ENCODE measurements at regions not wholly inside any gene's neighbourhood (a gene's known extent, or its start where the extent isn't known, plus 50 kb on each side); places are given as distances from the start of the nearest gene placed in this dataset.

- no peak for DNase-seq (ENCODE audit: low read depth)
Measured at GRCh38 chr2:13103151-13103550, 386.4 kb downstream of the TRIB2 start.

- DNase-seq (ENCODE audit: low read depth): no peak
Measured at GRCh38 chr2:13103778-13104493, 387.2 kb downstream of the TRIB2 start.

GRCh38 chr2:13104723-13105122, 388.0 kb downstream of the TRIB2 start:
- DNase-seq (ENCODE audit: low read depth): no peak

- no peak for DNase-seq (ENCODE audit: low read depth)
Measured at GRCh38 chr2:13106302-13106701, 389.6 kb downstream of the TRIB2 start.

DNA sequence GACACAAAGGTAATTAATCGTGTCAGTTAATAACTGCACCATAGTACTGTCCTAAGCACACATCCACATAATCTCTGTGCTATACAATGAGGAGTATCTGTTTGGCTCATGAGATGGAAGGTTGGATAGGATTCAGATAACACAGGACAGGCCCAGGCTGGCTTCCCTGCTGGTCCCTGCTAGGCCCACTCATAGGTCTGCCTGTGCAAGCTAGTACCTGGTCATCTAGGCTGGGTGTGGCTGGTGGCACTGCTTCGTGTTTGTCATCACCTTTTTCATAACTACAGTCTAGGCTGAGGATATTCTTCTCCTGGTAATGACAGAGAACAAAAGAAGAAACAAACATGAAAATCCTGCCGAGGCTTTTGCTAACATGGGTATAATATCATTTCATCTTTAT, 392.8 kb downstream of the TRIB2 start:
- DNase-seq (ENCODE audit: low read depth): no peak

DNA sequence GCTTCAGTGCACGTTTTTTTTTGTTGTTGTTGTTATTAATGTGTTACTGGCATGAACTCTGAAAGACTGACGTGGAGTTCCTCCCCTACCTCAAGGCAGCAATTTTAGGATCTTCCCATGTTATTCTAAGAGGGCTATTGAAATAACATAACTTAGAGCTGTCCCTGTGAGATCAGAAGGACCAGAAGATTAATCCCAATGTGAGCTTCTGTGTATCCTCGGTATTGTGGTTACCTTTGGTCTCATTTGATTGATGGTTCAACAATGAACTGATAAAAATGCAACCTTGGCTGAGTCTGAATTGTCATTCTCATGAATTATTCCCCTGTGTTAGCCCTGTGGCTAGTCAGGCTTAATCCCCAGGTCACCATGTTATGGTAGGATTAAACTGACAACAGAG, 394.1 kb downstream of the TRIB2 start:
- DNase-seq (ENCODE audit: low read depth): no peak

GRCh38 chr2:13113002-13113401, 396.3 kb downstream of the TRIB2 start:
- no peak for DNase-seq (ENCODE audit: low read depth)

- DNase-seq (ENCODE audit: low read depth): no peak
Measured at GRCh38 chr2:13114391-13114790, 397.7 kb downstream of the TRIB2 start.

DNA sequence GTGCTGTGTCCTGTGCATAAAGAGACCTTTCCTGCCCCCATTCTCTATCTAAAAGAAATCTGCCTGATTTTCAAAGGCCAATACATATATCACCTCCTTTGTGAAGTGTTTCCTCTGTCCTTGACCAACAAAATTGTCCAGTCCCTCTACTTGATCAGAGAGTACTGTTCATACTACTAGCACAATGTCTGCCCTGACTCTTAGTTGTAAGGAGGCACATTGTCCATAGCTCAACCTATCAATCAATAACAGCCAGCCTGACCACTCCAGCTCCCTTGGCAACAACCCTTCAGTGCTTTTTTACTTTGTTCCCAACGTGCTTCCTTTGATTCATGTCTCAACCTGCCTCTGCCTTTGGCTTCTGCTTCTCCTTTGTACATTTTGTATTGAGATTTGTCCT, 398.9 kb downstream of the TRIB2 start:
- DNase-seq (ENCODE audit: low read depth): no peak

DNA sequence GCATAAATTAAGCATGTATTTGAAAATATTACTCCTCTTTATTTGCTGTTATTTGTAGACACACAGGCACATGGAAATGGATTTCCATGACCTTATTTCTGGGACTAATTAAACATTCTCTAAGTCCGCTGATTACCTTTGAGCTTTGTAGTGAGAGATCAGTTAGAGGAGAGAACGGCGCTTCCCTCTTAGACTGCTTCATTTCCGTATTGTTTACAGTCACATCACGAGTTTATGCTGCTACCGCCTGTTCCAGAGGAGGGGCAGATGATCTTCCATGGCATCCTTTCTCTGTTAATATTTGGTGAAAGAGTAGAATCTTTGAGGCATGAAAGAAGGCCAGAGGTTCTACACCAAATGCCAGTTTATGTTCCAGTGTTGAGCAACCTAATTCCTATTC, 404.4 kb downstream of the TRIB2 start:
- no peak for DNase-seq (ENCODE audit: low read depth)

GRCh38 chr2:13128139-13128538, 411.4 kb downstream of the TRIB2 start:
- no peak for DNase-seq (ENCODE audit: low read depth)

DNA sequence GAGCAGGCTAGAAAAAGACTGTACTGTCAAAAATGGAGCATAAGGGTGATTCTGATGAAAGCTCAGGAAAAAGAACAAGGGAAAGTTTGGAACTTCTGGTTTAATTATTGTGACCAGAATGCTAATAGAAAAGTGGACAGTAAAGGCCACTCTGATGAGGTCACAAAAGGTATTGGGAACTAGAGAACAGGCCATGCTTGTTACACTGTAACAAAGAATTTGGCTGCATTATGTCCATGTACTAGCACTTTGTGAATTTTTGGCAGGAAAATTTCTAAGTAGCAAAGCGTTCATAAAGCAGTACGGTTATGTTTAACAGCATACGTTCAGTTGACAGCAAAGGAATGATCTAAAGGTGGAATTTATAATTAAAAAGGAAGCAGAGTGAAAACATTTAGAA, 418.6 kb downstream of the TRIB2 start:
- no peak for DNase-seq (ENCODE audit: low read depth)

GRCh38 chr2:13135856-13136255, 419.1 kb downstream of the TRIB2 start:
- no peak for DNase-seq (ENCODE audit: low read depth)

- no peak for DNase-seq (ENCODE audit: low read depth)
Measured at GRCh38 chr2:13137679-13138078, 420.9 kb downstream of the TRIB2 start.

DNA sequence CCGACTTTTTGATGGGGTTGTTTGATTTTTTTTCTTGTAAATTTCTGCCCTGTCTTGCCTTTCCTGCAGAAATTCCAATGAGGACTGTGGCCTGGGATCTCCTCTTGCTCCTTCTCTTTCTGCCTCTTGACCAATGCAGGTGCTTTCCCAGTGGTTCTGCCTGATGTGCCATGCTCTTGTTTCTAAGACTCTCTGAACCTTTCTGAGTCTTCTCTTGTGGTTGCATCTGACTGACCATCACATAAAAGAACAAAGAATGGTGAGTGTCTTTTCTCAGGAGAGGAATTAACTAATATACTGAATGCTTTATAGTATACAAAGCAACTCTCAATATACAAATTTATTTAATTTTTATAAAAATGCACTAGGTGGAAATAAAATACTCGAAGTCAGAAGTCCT, 424.6 kb downstream of the TRIB2 start:
- DNase-seq (ENCODE audit: low read depth): no peak

- no peak for DNase-seq (ENCODE audit: low read depth)
Measured at GRCh38 chr2:13143451-13143850, 426.7 kb downstream of the TRIB2 start.

GRCh38 chr2:13156916-13157315, 440.2 kb downstream of the TRIB2 start:
- DNase-seq (ENCODE audit: low read depth): no peak

DNA sequence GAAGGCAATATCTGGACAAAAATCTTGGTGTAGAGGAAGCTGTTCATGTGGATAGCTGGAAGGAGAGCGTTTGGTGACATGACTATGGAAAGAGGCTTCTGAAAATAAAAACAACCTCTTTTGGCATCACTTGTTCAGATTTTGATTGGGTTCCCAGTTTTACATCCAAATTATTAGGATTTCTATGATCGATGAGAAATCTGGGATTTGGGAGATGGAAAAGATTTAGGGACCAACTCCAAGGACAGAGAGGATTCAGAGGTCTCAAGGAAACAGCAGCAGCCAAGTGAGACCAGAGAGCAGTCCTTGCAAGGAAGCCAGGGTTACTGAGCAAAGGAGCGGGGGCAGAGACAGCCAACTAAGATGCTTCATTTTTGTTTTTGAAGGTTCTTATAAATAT, 441.7 kb downstream of the TRIB2 start:
- no peak for DNase-seq (ENCODE audit: low read depth)

GRCh38 chr2:13180729-13181128, 464.0 kb downstream of the TRIB2 start:
- DNase-seq (ENCODE audit: low read depth): no peak

- no peak for DNase-seq (ENCODE audit: low read depth)
Measured at GRCh38 chr2:13193075-13193474, 476.3 kb downstream of the TRIB2 start.

DNA sequence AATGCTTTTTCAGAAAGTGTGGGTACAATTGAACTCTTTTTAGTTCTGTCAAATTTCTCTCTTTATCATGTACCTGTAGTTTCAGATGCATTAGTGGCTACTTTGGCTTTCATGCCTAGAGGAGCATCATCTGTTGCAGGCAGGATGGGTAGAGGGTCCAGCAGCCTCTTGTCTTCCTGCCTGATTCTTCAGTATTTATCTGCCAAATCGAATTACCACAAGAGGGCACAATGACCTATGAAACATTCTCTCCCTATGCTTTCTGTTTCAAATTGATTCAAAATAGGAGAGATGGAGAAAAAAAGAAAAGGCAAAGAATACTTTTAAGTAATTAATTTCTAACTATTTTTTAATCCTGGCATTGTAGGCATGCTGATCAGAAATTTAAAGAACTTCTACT, 477.2 kb downstream of the TRIB2 start:
- DNase-seq (ENCODE audit: low read depth): no peak

DNA sequence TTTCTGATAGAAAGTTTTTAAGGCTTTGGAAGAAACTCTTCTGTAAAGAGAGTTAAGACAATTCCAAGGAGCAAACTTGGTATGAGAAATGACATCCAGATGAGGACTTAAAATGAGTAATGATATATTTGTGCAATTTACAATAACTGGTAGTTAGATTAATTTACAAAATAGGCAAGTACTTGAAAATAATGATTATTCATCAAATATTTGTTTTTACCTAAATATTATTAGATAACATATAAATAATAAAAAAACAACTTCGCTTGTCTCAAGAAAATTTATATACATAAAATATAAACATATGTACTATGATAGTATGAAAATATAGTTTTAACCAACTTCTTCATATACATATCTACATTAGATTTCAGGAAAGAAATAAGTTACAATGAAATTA, 478.5 kb downstream of the TRIB2 start:
- DNase-seq (ENCODE audit: low read depth): no peak

DNA sequence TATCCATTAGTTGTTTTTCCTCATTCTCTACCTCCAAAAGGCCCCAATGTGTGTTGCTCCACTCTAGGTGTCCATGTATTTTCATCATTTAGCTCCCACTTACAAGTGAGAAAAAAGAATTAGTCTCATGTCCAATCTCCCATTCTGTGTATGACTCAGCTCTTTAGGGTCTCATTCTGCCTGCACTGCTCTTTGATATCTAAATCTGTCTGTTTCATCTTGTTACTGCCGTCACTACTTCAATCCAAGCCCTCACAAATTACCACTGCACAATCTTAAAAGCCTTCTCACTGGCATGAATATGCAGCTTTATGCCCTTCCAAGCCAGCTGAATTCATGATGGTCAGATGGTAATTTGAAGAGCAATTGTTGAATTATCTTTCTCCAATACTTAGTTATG, 480.5 kb downstream of the TRIB2 start:
- no peak for DNase-seq (ENCODE audit: low read depth)

DNA sequence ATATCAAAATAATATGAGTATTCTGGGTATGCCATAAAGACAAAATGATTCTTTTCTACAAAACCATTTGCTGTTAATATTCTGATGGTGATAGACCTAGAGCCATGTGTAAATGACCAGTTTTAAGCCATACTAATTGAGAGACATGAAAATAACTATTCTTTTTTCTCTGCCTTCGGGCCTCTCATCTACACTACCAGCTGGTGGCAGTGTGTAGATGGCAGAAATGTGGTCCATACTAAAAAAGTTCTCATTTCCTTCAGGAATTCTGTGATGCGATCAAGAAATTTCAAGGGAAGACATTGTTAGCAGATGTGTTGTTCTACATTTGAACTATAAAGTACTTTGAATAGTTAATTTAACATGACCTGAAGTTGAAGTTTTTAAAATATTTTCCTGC, 485.2 kb downstream of the TRIB2 start:
- no peak for DNase-seq (ENCODE audit: low read depth)

DNA sequence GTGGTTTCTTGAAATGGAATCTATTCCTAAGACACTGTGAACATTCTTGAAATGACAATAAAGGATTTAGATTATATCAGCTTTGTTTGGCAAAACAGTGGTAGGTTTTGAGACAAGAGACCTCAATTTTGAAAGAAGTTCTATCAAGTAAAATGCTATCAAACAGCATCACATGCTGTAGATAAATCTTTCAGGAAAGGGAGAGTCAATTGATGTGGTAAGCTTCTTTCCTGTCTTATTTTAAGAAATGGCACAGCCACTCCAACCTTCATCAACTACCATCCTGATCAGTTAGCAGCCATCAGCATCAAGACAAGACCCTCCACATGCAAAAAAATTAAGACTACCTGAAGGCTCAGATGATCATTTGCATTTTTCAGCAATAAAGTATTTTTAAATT, 495.4 kb downstream of the TRIB2 start:
- DNase-seq (ENCODE audit: low read depth): no peak
